Karpas-422 (cell line): ENCODE measurements at regions not wholly inside any gene's neighbourhood (a gene's known extent, or its start where the extent isn't known, plus 50 kb on each side); places are given as distances from the start of the nearest gene placed in this dataset.

Source experiments
- DNase-seq: peaks from one replicate; pipeline ENCODE4 v3.0.0-alpha.2; 2015
- H2AFZ ChIP-seq: fragments of 200-600 bp; sonication (generic); 2 replicates; pipeline ENCODE4 v1.6.1; 2014; ENCODE audit warnings: antibody characterized with exemption, low read length, mixed read lengths
- H3K27ac ChIP-seq: fragments of 200-600 bp; sonication (generic); 2 replicates; pipeline ENCODE4 v1.5.1; 2014; ENCODE audit warnings: mild to moderate bottlenecking, low read length, moderate library complexity
- H3K27me3 ChIP-seq: fragments of 200-600 bp; sonication (generic); 2 replicates; pipeline ENCODE4 v1.6.1; 2014; ENCODE audit warnings: low read length, mixed read lengths
- H3K36me3 ChIP-seq: fragments of 200-600 bp; sonication (generic); 2 replicates; pipeline ENCODE4 v1.6.1; 2014; ENCODE audit warnings: low read length, mixed read lengths; ENCODE audit not compliant: insufficient read depth
- H3K4me1 ChIP-seq: fragments of 200-600 bp; sonication (generic); 2 replicates; pipeline ENCODE4 v1.6.1; 2014; ENCODE audit warnings: mild to moderate bottlenecking, low read length, mixed read lengths
- H3K4me2 ChIP-seq: fragments of 200-600 bp; sonication (generic); 2 replicates; pipeline ENCODE4 v1.6.1; 2014; ENCODE audit warnings: low read length, low read depth, mild to moderate bottlenecking; ENCODE audit not compliant: poor library complexity, severe bottlenecking
- H3K4me3 ChIP-seq: fragments of 200-600 bp; sonication (generic); 2 replicates; pipeline ENCODE4 v1.5.1; 2014; ENCODE audit warnings: mild to moderate bottlenecking, antibody characterized with exemption, low read length, mixed read lengths
- H3K79me2 ChIP-seq: fragments of 200-600 bp; sonication (generic); 2 replicates; pipeline ENCODE4 v1.6.1; 2014; ENCODE audit warnings: mild to moderate bottlenecking, low read length, mixed read lengths
- H3K9ac ChIP-seq: fragments of 200-600 bp; sonication (generic); 2 replicates; pipeline ENCODE4 v1.6.0; 2014; ENCODE audit warnings: low read length
- H3K9me2 ChIP-seq: fragments of 200-600 bp; sonication (generic), shearing (Covaris generic); replicated peaks from 2 replicates; pipeline ENCODE4 v1.6.0; 2014; ENCODE audit warnings: mild to moderate bottlenecking, low read length, moderate library complexity; ENCODE audit not compliant: insufficient read depth
- H3K9me3 ChIP-seq: fragments of 300-700, 200-600 bp; sonication (generic); 2 replicates; pipeline ENCODE4 v1.6.1; 2014; ENCODE audit warnings: low read length, mixed read lengths
- H4K20me1 ChIP-seq: fragments of 200-600 bp; sonication (generic); 2 replicates; pipeline ENCODE4 v1.6.1; 2014; ENCODE audit warnings: mild to moderate bottlenecking, antibody characterized with exemption, low read length, low read depth; ENCODE audit not compliant: insufficient read depth

GRCh38 chr6:48278261-48278660, 167.3 kb upstream of the PTCHD4 start:
- H3K36me3 ChIP-seq: no peaks in the 10 kb centered on the region
- H3K79me2 ChIP-seq: no peaks in the 10 kb centered on the region
- H3K9ac ChIP-seq: no peak overlapping the region
- no peak for DNase-seq
- no peaks in the 10 kb centered on the region for H3K9me2 ChIP-seq
- no peaks in the 10 kb centered on the region for H3K27me3 ChIP-seq
- no peak overlapping the region for H2AFZ ChIP-seq
- H3K4me1 ChIP-seq: no peaks in the 10 kb centered on the region
- no peaks in the 10 kb centered on the region for H3K9me3 ChIP-seq
- no peak overlapping the region for H3K4me3 ChIP-seq
- no peak overlapping the region for H3K27ac ChIP-seq
- no peak overlapping the region for H3K4me2 ChIP-seq
- H4K20me1 ChIP-seq: no peaks in the 10 kb centered on the region

GRCh38 chr6:48272518-48272917, 161.5 kb upstream of the PTCHD4 start:
- DNase-seq: no peak
- Histone ChIP-seq H2AFZ (no peak overlapping the region), H3K4me3 (no peak overlapping the region), H3K4me2 (no peak overlapping the region), H3K27me3 (no peaks in the 10 kb centered on the region), H3K9me3 (no peaks in the 10 kb centered on the region), H3K9me2 (no peaks in the 10 kb centered on the region), H3K4me1 (no peaks in the 10 kb centered on the region), H3K79me2 (no peaks in the 10 kb centered on the region), H3K27ac (no peak overlapping the region), H3K36me3 (no peaks in the 10 kb centered on the region), H4K20me1 (no peaks in the 10 kb centered on the region), H3K9ac (no peak overlapping the region)

- H3K4me1 ChIP-seq: no peaks in the 10 kb centered on the region
- no peaks in the 10 kb centered on the region for H4K20me1 ChIP-seq
- H3K36me3 ChIP-seq: no peaks in the 10 kb centered on the region
- no peak overlapping the region for H2AFZ ChIP-seq
- no peaks in the 10 kb centered on the region for H3K27me3 ChIP-seq
- H3K27ac ChIP-seq: no peak overlapping the region
- DNase-seq: no peak
- no peak overlapping the region for H3K4me3 ChIP-seq
- no peak overlapping the region for H3K9ac ChIP-seq
- no peaks in the 10 kb centered on the region for H3K9me3 ChIP-seq
- H3K4me2 ChIP-seq: no peak overlapping the region
- no peaks in the 10 kb centered on the region for H3K79me2 ChIP-seq
- H3K9me2 ChIP-seq: no peaks in the 10 kb centered on the region
Observed at GRCh38 chr6:48255094-48255493, 144.1 kb upstream of the PTCHD4 start.

- DNase-seq: no peak
- no peaks in the 10 kb centered on the region for H3K27me3 ChIP-seq
- H3K9me3 ChIP-seq: no peaks in the 10 kb centered on the region
- H3K36me3 ChIP-seq: no peaks in the 10 kb centered on the region
- no peak overlapping the region for H2AFZ ChIP-seq
- H3K9ac ChIP-seq: no peak overlapping the region
- no peak overlapping the region for H3K4me3 ChIP-seq
- H3K4me1 ChIP-seq: no peaks in the 10 kb centered on the region
- no peak overlapping the region for H3K27ac ChIP-seq
- no peaks in the 10 kb centered on the region for H3K9me2 ChIP-seq
- no peak overlapping the region for H3K4me2 ChIP-seq
- H4K20me1 ChIP-seq: no peaks in the 10 kb centered on the region
- no peaks in the 10 kb centered on the region for H3K79me2 ChIP-seq
Observed at GRCh38 chr6:48249071-48249470, 138.1 kb upstream of the PTCHD4 start.

GRCh38 chr6:48243071-48243470, 132.1 kb upstream of the PTCHD4 start:
- no peak overlapping the region for H3K4me2 ChIP-seq
- no peaks in the 10 kb centered on the region for H3K4me1 ChIP-seq
- H3K36me3 ChIP-seq: no peaks in the 10 kb centered on the region
- no peak for DNase-seq
- H3K27me3 ChIP-seq: no peaks in the 10 kb centered on the region
- H3K9me3 ChIP-seq: no peaks in the 10 kb centered on the region
- no peaks in the 10 kb centered on the region for H3K9me2 ChIP-seq
- no peaks in the 10 kb centered on the region for H4K20me1 ChIP-seq
- no peak overlapping the region for H3K4me3 ChIP-seq
- no peak overlapping the region for H3K27ac ChIP-seq
- no peak overlapping the region for H3K9ac ChIP-seq
- H2AFZ ChIP-seq: no peak overlapping the region
- H3K79me2 ChIP-seq: no peaks in the 10 kb centered on the region

GRCh38 chr6:48240287-48240686, 129.3 kb upstream of the PTCHD4 start:
- Histone ChIP-seq H3K4me3 (no peak overlapping the region), H4K20me1 (no peaks in the 10 kb centered on the region), H3K9ac (no peak overlapping the region), H2AFZ (no peak overlapping the region), H3K9me2 (no peaks in the 10 kb centered on the region), H3K27ac (no peak overlapping the region), H3K79me2 (no peaks in the 10 kb centered on the region), H3K27me3 (no peaks in the 10 kb centered on the region), H3K36me3 (no peaks in the 10 kb centered on the region), H3K9me3 (no peaks in the 10 kb centered on the region), H3K4me2 (no peak overlapping the region), H3K4me1 (no peaks in the 10 kb centered on the region)
- DNase-seq: no peak

- Histone ChIP-seq H3K27me3 (no peaks in the 10 kb centered on the region), H4K20me1 (no peaks in the 10 kb centered on the region), H3K4me2 (no peak overlapping the region), H3K9me2 (no peaks in the 10 kb centered on the region), H3K9ac (no peak overlapping the region), H3K36me3 (no peaks in the 10 kb centered on the region), H3K27ac (no peak overlapping the region), H2AFZ (no peak overlapping the region), H3K9me3 (no peaks in the 10 kb centered on the region), H3K79me2 (no peaks in the 10 kb centered on the region), H3K4me3 (no peak overlapping the region), H3K4me1 (no peaks in the 10 kb centered on the region)
- no peak for DNase-seq
Observed at GRCh38 chr6:48236375-48236774, 125.4 kb upstream of the PTCHD4 start.

GRCh38 chr6:48233063-48233462, 122.1 kb upstream of the PTCHD4 start:
- no peaks in the 10 kb centered on the region for H4K20me1 ChIP-seq
- no peaks in the 10 kb centered on the region for H3K27me3 ChIP-seq
- H3K9me3 ChIP-seq: no peaks in the 10 kb centered on the region
- no peaks in the 10 kb centered on the region for H3K9me2 ChIP-seq
- no peaks in the 10 kb centered on the region for H3K79me2 ChIP-seq
- no peak overlapping the region for H3K9ac ChIP-seq
- H2AFZ ChIP-seq: no peak overlapping the region
- H3K36me3 ChIP-seq: no peaks in the 10 kb centered on the region
- H3K27ac ChIP-seq: no peak overlapping the region
- no peak overlapping the region for H3K4me2 ChIP-seq
- no peak for DNase-seq
- H3K4me1 ChIP-seq: no peaks in the 10 kb centered on the region
- no peak overlapping the region for H3K4me3 ChIP-seq

GRCh38 chr6:48229841-48230240, 118.8 kb upstream of the PTCHD4 start:
- H3K79me2 ChIP-seq: no peaks in the 10 kb centered on the region
- H3K4me3 ChIP-seq: no peak overlapping the region
- no peak for DNase-seq
- H3K4me1 ChIP-seq: no peaks in the 10 kb centered on the region
- no peaks in the 10 kb centered on the region for H3K27me3 ChIP-seq
- no peak overlapping the region for H3K27ac ChIP-seq
- no peaks in the 10 kb centered on the region for H3K9me3 ChIP-seq
- no peaks in the 10 kb centered on the region for H4K20me1 ChIP-seq
- no peak overlapping the region for H3K4me2 ChIP-seq
- H3K36me3 ChIP-seq: no peaks in the 10 kb centered on the region
- H3K9me2 ChIP-seq: no peaks in the 10 kb centered on the region
- H2AFZ ChIP-seq: no peak overlapping the region
- H3K9ac ChIP-seq: no peak overlapping the region
